ENCODE measurements at regions not wholly inside any gene's neighbourhood (a gene's known extent, or its start where the extent isn't known, plus 50 kb on each side); places are given as distances from the start of the nearest gene placed in this dataset.

- Histone ChIP-seq H3K27me3 (ENCODE audit: control insufficient read depth, insufficient read depth, low read length) (no peaks in the 10 kb centered on the region), H3K4me3 (ENCODE audit: low read depth, low read length) (no peak overlapping the region), H3K36me3 (ENCODE audit: control insufficient read depth, insufficient read depth, low read length) (no peaks in the 10 kb centered on the region)
- POLR2A ChIA-PET = no interaction called here
- CTCF ChIA-PET = no interaction called here
- DNase-seq (ENCODE audit: low read depth) = no peak
- no peak for TF ChIP-seq CTCF (IDR thresholded peaks at IDR 0.05; ENCODE audit: insufficient read depth, low read depth, low read length)
Observed at GRCh38 chr16:82331974-82332750, 162.1 kb upstream of the MPHOSPH6 start.

GRCh38 chr16:82331397-82331796 is 161.4 kb upstream of the MPHOSPH6 start:
- ChIA-PET POLR2A (no interaction called here), CTCF (no interaction called here)
- DNase-seq (ENCODE audit: low read depth) = no peak
- Histone ChIP-seq H3K4me3 (ENCODE audit: low read depth, low read length) (no peak overlapping the region), H3K27me3 (ENCODE audit: control insufficient read depth, insufficient read depth, low read length) (no peaks in the 10 kb centered on the region), H3K36me3 (ENCODE audit: control insufficient read depth, insufficient read depth, low read length) (no peaks in the 10 kb centered on the region)
- no peak for TF ChIP-seq CTCF (IDR thresholded peaks at IDR 0.05; ENCODE audit: insufficient read depth, low read depth, low read length)

- no peak overlapping the region for H3K4me3 ChIP-seq (ENCODE audit: low read depth, low read length)
- H3K27me3 ChIP-seq (ENCODE audit: control insufficient read depth, insufficient read depth, low read length) = no peaks in the 10 kb centered on the region
- ChIA-PET CTCF (no interaction called here), POLR2A (no interaction called here)
- no peak for DNase-seq (ENCODE audit: low read depth)
- H3K36me3 ChIP-seq (ENCODE audit: control insufficient read depth, insufficient read depth, low read length) = no peaks in the 10 kb centered on the region
- TF ChIP-seq CTCF (IDR thresholded peaks at IDR 0.05; ENCODE audit: insufficient read depth, low read depth, low read length) = no peak
Observed at GRCh38 chr16:82329504-82330192, 159.6 kb upstream of the MPHOSPH6 start.

GRCh38 chr16:82328881-82329469 is 159.0 kb upstream of the MPHOSPH6 start:
- ChIA-PET POLR2A (no interaction called here), CTCF (no interaction called here)
- no peaks in the 10 kb centered on the region for H3K27me3 ChIP-seq (ENCODE audit: control insufficient read depth, insufficient read depth, low read length)
- no peak overlapping the region for H3K4me3 ChIP-seq (ENCODE audit: low read depth, low read length)
- DNase-seq (ENCODE audit: low read depth) = no peak
- TF ChIP-seq CTCF (IDR thresholded peaks at IDR 0.05; ENCODE audit: insufficient read depth, low read depth, low read length) = no peak
- no peaks in the 10 kb centered on the region for H3K36me3 ChIP-seq (ENCODE audit: control insufficient read depth, insufficient read depth, low read length)

GRCh38 chr16:82323171-82323570 is 153.1 kb upstream of the MPHOSPH6 start:
- CTCF ChIA-PET = no interaction called here
- Histone ChIP-seq H3K4me3 (ENCODE audit: low read depth, low read length) (no peak overlapping the region), H3K27me3 (ENCODE audit: control insufficient read depth, insufficient read depth, low read length) (no peaks in the 10 kb centered on the region), H3K36me3 (ENCODE audit: control insufficient read depth, insufficient read depth, low read length) (no peaks in the 10 kb centered on the region)
- no peak for DNase-seq (ENCODE audit: low read depth)
- no peak for TF ChIP-seq CTCF (IDR thresholded peaks at IDR 0.05; ENCODE audit: insufficient read depth, low read depth, low read length)
- POLR2A ChIA-PET = no interaction called here

Data from BJ (cell line).